IMR-90 (cell line): ENCODE measurements at regions not wholly inside any gene's neighbourhood (a gene's known extent, or its start where the extent isn't known, plus 50 kb on each side); places are given as distances from the start of the nearest gene placed in this dataset.

Source experiments
- ATAC-seq: fragments of 200-7000 bp; cut with Tn5 transposase; 2 replicates; pipeline ENCODE4 v1.9.1; 2020; ENCODE audit warnings: low read depth, mild to moderate bottlenecking, moderate library complexity
- BruUV-seq: library from RNA; stranded (reverse); fragments of 400-500 nt; replicated peaks from 2 replicates; lab custom pipeline; 2021; lab: Mats Ljungman, UMichigan
- CTCF ChIA-PET: fragments of 300-600 bp; formaldehyde crosslinking; extraction: SDS; loops from one replicate; lab custom pipeline; 2021; ENCODE audit warnings: antibody characterized with exemption; lab: Yijun Ruan, JAX
- POLR2A ChIA-PET: fragments of 300-600 bp; sonication (Branson Sonifier 250); formaldehyde crosslinking; loops from one replicate; lab custom pipeline; 2022; ENCODE audit warnings: antibody characterized with exemption; ENCODE audit not compliant: unreplicated experiment; lab: Charles Lee
- DNase-seq: peaks from one replicate; pipeline ENCODE4 v3.0.0; 2013
- H2AFZ ChIP-seq: replicated peaks from 2 replicates; pipeline ENCODE3; 2013; ENCODE audit warnings: low read length, mild to moderate bottlenecking; ENCODE audit not compliant: poor library complexity
- H2AK5ac ChIP-seq: 2 replicates; pipeline ENCODE4 v1.6.1; 2013; ENCODE audit warnings: low read depth, low read length, inconsistent platforms
- H2AK9ac ChIP-seq: replicated peaks from 2 replicates; pipeline ENCODE3; 2013; ENCODE audit warnings: mild to moderate bottlenecking, low read depth, low read length, moderate library complexity; ENCODE audit not compliant: poor library complexity
- H2BK120ac ChIP-seq: 2 replicates; pipeline ENCODE4 v1.6.1; 2013; ENCODE audit warnings: low read depth, low read length, inconsistent platforms
- H2BK15ac ChIP-seq: 3 replicates; pipeline ENCODE4 v1.6.1; 2013; ENCODE audit warnings: low read depth, low read length, inconsistent platforms
- H2BK20ac ChIP-seq: 2 replicates; pipeline ENCODE4 v1.6.1; 2013; ENCODE audit warnings: low read depth, mild to moderate bottlenecking, inconsistent platforms, low read length, moderate library complexity
- H2BK5ac ChIP-seq: 2 replicates; pipeline ENCODE4 v1.6.1; 2013; ENCODE audit warnings: mild to moderate bottlenecking, low read depth, low read length, inconsistent platforms; ENCODE audit not compliant: poor library complexity, severe bottlenecking
- H3K14ac ChIP-seq: replicated peaks from 2 replicates; pipeline ENCODE4 v1.6.1; 2013; ENCODE audit warnings: low read depth, low read length, inconsistent platforms
- H3K18ac ChIP-seq: 2 replicates; pipeline ENCODE4 v1.6.1; 2013; ENCODE audit warnings: low read depth, low read length, control low read depth
- H3K23ac ChIP-seq: 2 replicates; pipeline ENCODE4 v1.6.1; 2013; ENCODE audit warnings: low read depth, low read length, inconsistent platforms
- H3K27ac ChIP-seq: 2 replicates; pipeline ENCODE4 v1.5.1; 2013; ENCODE audit warnings: mild to moderate bottlenecking, control low read depth, low read length; ENCODE audit not compliant: insufficient read depth
- H3K27me3 ChIP-seq: 2 replicates; pipeline ENCODE4 v1.6.1; 2013; ENCODE audit warnings: low read length; ENCODE audit not compliant: control insufficient read depth, insufficient read depth
- H3K36me3 ChIP-seq: 2 replicates; pipeline ENCODE4 v1.6.1; 2013; ENCODE audit warnings: low read length, mixed read lengths; ENCODE audit not compliant: control insufficient read depth, insufficient read depth
- H3K4ac ChIP-seq: 2 replicates; pipeline ENCODE4 v1.6.1; 2013; ENCODE audit warnings: low read depth, low read length, inconsistent platforms
- H3K4me1 ChIP-seq: 2 replicates; pipeline ENCODE4 v1.6.1; 2013; ENCODE audit warnings: low read length, mixed read lengths; ENCODE audit not compliant: control insufficient read depth, insufficient read depth
- H3K4me2 ChIP-seq: 2 replicates; pipeline ENCODE4 v1.6.1; 2013; ENCODE audit warnings: low read depth, mild to moderate bottlenecking, control low read depth, low read length, moderate library complexity
- H3K4me3 ChIP-seq: 2 replicates; pipeline ENCODE4 v1.5.1; 2013; ENCODE audit warnings: low read depth, mild to moderate bottlenecking, control low read depth, low read length, moderate library complexity; ENCODE audit not compliant: insufficient read depth
- H3K56ac ChIP-seq: 2 replicates; pipeline ENCODE4 v1.6.1; 2013; ENCODE audit warnings: low read length, inconsistent platforms; ENCODE audit not compliant: insufficient read depth; ENCODE audit errors: extremely low read depth
- H3K79me1 ChIP-seq, 2 experiments: 2 replicates each; pipeline ENCODE4 v1.6.1; 2013; ENCODE audit warnings: low read length in 2 of 2, inconsistent platforms in 1 of 2, low read depth in 1 of 2
- H3K9ac ChIP-seq: 2 replicates; pipeline ENCODE4 v1.6.1; 2013; ENCODE audit warnings: low read depth, low read length, control low read depth
- H3K9me1 ChIP-seq: 2 replicates; pipeline ENCODE4 v1.6.1; 2013; ENCODE audit warnings: low read length, inconsistent platforms; ENCODE audit not compliant: insufficient read depth
- H3K9me3 ChIP-seq: 2 replicates; pipeline ENCODE4 v1.6.1; 2013; ENCODE audit warnings: low read length; ENCODE audit not compliant: control insufficient read depth, insufficient read depth
- H4K20me1 ChIP-seq: 2 replicates; pipeline ENCODE4 v1.6.1; 2013; ENCODE audit warnings: low read length, inconsistent platforms; ENCODE audit not compliant: insufficient read depth
- H4K5ac ChIP-seq: 2 replicates; pipeline ENCODE4 v1.6.1; 2013; ENCODE audit warnings: mild to moderate bottlenecking, low read depth, low read length, control low read depth
- H4K8ac ChIP-seq, 2 experiments: 2 replicates each; pipeline ENCODE4 v1.6.1; 2013; ENCODE audit warnings: low read depth in 2 of 2, low read length in 2 of 2, control low read depth in 1 of 2, inconsistent platforms in 1 of 2
- H4K91ac ChIP-seq: 2 replicates; pipeline ENCODE4 v1.6.1; 2013; ENCODE audit warnings: low read depth, low read length, inconsistent platforms; ENCODE audit not compliant: insufficient read depth
- MXI1 ChIP-seq: IDR thresholded peaks from 2 replicates; pipeline ENCODE4 v1.6.1; 2012; ENCODE audit warnings: low read depth, mild to moderate bottlenecking, low read length, moderate library complexity, borderline replicate concordance
- POLR2A ChIP-seq: IDR thresholded peaks from 2 replicates; pipeline ENCODE4 v1.6.1; 2012; ENCODE audit warnings: mild to moderate bottlenecking, low read depth, low read length
- WGBS, 2 experiments: methylation state at CpG; one replicate each; pipeline versions ENCODE4 v1.1.5 to v1.1.7; 2013; ENCODE audit warnings: missing lambda C conversion rate in 2 of 2; ENCODE audit not compliant: insufficient read length in 1 of 2; ENCODE audit errors: extremely low coverage in 2 of 2; 5-methylcytosine and 5-hydroxymethylcytosine counted together
- dilution Hi-C: fragments of 300-500 bp; cut with HindIII; formaldehyde crosslinking; loops from one replicate; pipeline ENCODE4 v1.14.3; 2018; ENCODE audit warnings: low sequenced_read_pairs; ENCODE audit not compliant: unreplicated experiment
- in situ Hi-C: fragments of 300-500 bp; cut with MboI; formaldehyde crosslinking; loops from 3 replicates; pipeline ENCODE4 v1.14.3; 2019; ENCODE audit warnings: low sequenced_read_pairs, inconsistent platforms, mixed read lengths
- intact Hi-C: fragments of 100-400 bp; cut with micrococcal nuclease; formaldehyde crosslinking; loops from 2 replicates; pipeline ENCODE4 v1.10.0; 2022

- intact Hi-C loops: loop anchor here (1.0 kb wide), 1 partner anchor 341 kb away; the partner anchor contains the start of gene GLI2
- Histone ChIP-seq H3K18ac (no peak overlapping the region), H2AFZ (peak overlapping the region; percentile 56), H2AK9ac (peak overlapping the region; percentile 74), H3K14ac (no peak overlapping the region), H3K36me3 (no peaks in the 10 kb centered on the region), H4K8ac (no peak overlapping the region), H3K79me1 (no peaks in the 10 kb centered on the region), H3K9me3 (no peaks in the 10 kb centered on the region), H3K23ac (0 out of 2 replicates have a peak overlapping the region, but pooled peaks have one; percentile 2), H3K9me1 (no peaks in the 10 kb centered on the region), H3K27ac (no peak overlapping the region; the same call in 1 of the 2 replicates), H4K20me1 (peaks cover 9% of the 10 kb centered on the region; the same call in 1 of the 2 replicates), H3K56ac (no peak overlapping the region), H3K4me2 (peak overlapping the region; percentile 3; the same call in 1 of the 2 replicates), H3K4me3 (no peak overlapping the region), H3K4me1 (no peaks in the 10 kb centered on the region; the same call in 1 of the 2 replicates), H2BK5ac (no peak overlapping the region), H3K27me3 (peaks cover 12% of the 10 kb centered on the region; the same call in 1 of the 2 replicates), H2BK20ac (no peak overlapping the region), H4K5ac (no peak overlapping the region), H3K4ac (peak overlapping the region; percentile 45; the same call in 1 of the 2 replicates), H2BK15ac (no peak overlapping the region), H4K91ac (no peak overlapping the region), H3K9ac (peak overlapping the region; percentile 60; the same call in 1 of the 2 replicates), H2AK5ac (no peak overlapping the region; the same call in 1 of the 2 replicates), H2BK120ac (peak overlapping the region; percentile 78; the same call in 1 of the 2 replicates)
- POLR2A ChIA-PET: interaction anchor here (0.9 to 1.1 kb wide), 2 partner anchors 43 to 255 kb away, joined by 3 to 4 read pairs; no protein-coding TSS in a partner anchor
- no peak for ATAC-seq
- dilution Hi-C loops: no loop called here
- no TSS peak for BruUV-seq
- CTCF ChIA-PET: interaction anchor here (0.7 to 1.4 kb wide), 2 partner anchors 19 to 123 kb away, joined by 3 to 5 read pairs; no protein-coding TSS in a partner anchor
- no peak for DNase-seq
- no peak for TF ChIP-seq MXI1
- no peak for TF ChIP-seq POLR2A
- in situ Hi-C loops: loop anchor here (10.0 to 25.0 kb wide), 3 partner anchors 461 to 731 kb away; partner anchors contain the start of genes INHBB, NIFK and RNU4ATAC
- WGBS, 2 experiments: 0% methylated on average over 1 of the region's 19 CpGs; no CpG with 5 or more reads in 1 of the 2 experiments
Observed at GRCh38 chr2:121075641-121076497, 209.1 kb downstream of the TFCP2L1 start.
